Endothelial cell of umbilical vein (primary cell): ENCODE measurements at regions not wholly inside any gene's neighbourhood (a gene's known extent, or its start where the extent isn't known, plus 50 kb on each side); places are given as distances from the start of the nearest gene placed in this dataset.

Source experiments
- BruUV-seq: library from RNA; stranded (reverse); fragments of 400-500 nt; replicated peaks from 2 replicates; lab custom pipeline; 2021; lab: Mats Ljungman, UMichigan
- CTCF ChIA-PET: fragments of 300-600, 350-600 bp; sonication (Branson Sonifier 250); formaldehyde crosslinking; loops from one replicate; lab custom pipeline; 2021; ENCODE audit warnings: antibody characterized with exemption, inconsistent platforms; lab: Charles Lee
- POLR2A ChIA-PET: fragments of 300-600, 350-600 bp; sonication (Branson Sonifier 250); formaldehyde crosslinking; loops from one replicate; lab custom pipeline; 2021; ENCODE audit warnings: antibody characterized with exemption, inconsistent platforms; lab: Charles Lee
- DNase-seq: peaks from one replicate; pipeline ENCODE4 v3.0.0-alpha.2; 2011; ENCODE audit warnings: low read depth, low spot score
- FAIRE-seq: peaks from 2 replicates; lab custom pipeline; 2011; peaks lifted over from hg19 to GRCh38; lab: Jason Lieb, UNC
- H2AFZ ChIP-seq: 2 replicates; pipeline ENCODE4 v1.6.0; 2012; ENCODE audit warnings: low read depth, low read length, control low read depth, inconsistent platforms
- H3K27ac ChIP-seq: 2 replicates; pipeline ENCODE4 v1.5.1; 2011; ENCODE audit warnings: low read depth, mild to moderate bottlenecking, control low read depth, low read length, moderate library complexity; ENCODE audit not compliant: insufficient read depth
- H3K27me3 ChIP-seq, 2 experiments: 2 replicates each; pipeline versions ENCODE4 v1.6.0 to v1.6.1; 2011; ENCODE audit warnings: low read length in 2 of 2, mixed read lengths in 1 of 2; ENCODE audit not compliant: control insufficient read depth in 2 of 2, insufficient read depth in 2 of 2
- H3K36me3 ChIP-seq, 2 experiments: 2 replicates in 1 of 2; 3 replicates in 1 of 2; pipeline ENCODE4 v1.5.1; 2011; ENCODE audit warnings: low read length in 2 of 2, mild to moderate bottlenecking in 1 of 2, moderate library complexity in 1 of 2; ENCODE audit not compliant: control insufficient read depth in 2 of 2, insufficient read depth in 2 of 2; ENCODE audit errors: extremely low read depth in 1 of 2
- H3K4me1 ChIP-seq: 3 replicates; pipeline ENCODE4 v1.5.1; 2011; ENCODE audit warnings: mild to moderate bottlenecking, low read length; ENCODE audit not compliant: control insufficient read depth, insufficient read depth; ENCODE audit errors: extremely low read depth
- H3K4me2 ChIP-seq: 2 replicates; pipeline ENCODE4 v1.6.1; 2011; ENCODE audit warnings: low read length, control low read depth, mixed read lengths; ENCODE audit not compliant: insufficient read depth
- H3K4me3 ChIP-seq, 3 experiments: fragments of 200-600 bp in 1 of 3; sonication (generic), shearing (Covaris generic) in 1 of 3; replicated peaks in 1 of 3; 2 replicates each; pipeline ENCODE4 v1.5.1; 2011 to 2016; ENCODE audit warnings: control low read depth in 3 of 3, low read length in 3 of 3, mild to moderate bottlenecking in 2 of 3, inconsistent platforms in 1 of 3, low read depth in 1 of 3, moderate library complexity in 1 of 3; ENCODE audit not compliant: insufficient read depth in 1 of 3
- H3K79me2 ChIP-seq: 2 replicates; pipeline ENCODE4 v1.6.0; 2012; ENCODE audit warnings: low read length, inconsistent platforms; ENCODE audit not compliant: control insufficient read depth, insufficient read depth
- H3K9ac ChIP-seq: replicated peaks from 2 replicates; pipeline ENCODE3; 2011; ENCODE audit warnings: low read length, control low read depth; ENCODE audit not compliant: insufficient read depth; ENCODE audit errors: extremely low read depth
- H3K9me1 ChIP-seq: replicated peaks from 3 replicates; pipeline ENCODE4 v1.6.0; 2011; ENCODE audit warnings: mild to moderate bottlenecking, low read length; ENCODE audit not compliant: control insufficient read depth, insufficient read depth; ENCODE audit errors: extremely low read depth
- H3K9me3 ChIP-seq: replicated peaks from 2 replicates; pipeline ENCODE4 v1.5.1; 2012; ENCODE audit warnings: low read length, inconsistent platforms; ENCODE audit not compliant: control insufficient read depth, insufficient read depth
- H4K20me1 ChIP-seq: replicated peaks from 2 replicates; pipeline ENCODE3; 2011; ENCODE audit warnings: mild to moderate bottlenecking, low read length; ENCODE audit not compliant: control insufficient read depth, insufficient read depth; ENCODE audit errors: extremely low read depth
- CTCF ChIP-seq, 2 donors: IDR thresholded peaks; 1 replicate in 1 of 2; 2 replicates in 1 of 2; pipeline ENCODE4 v1.5.1; 2011; ENCODE audit warnings: low read length in 2 of 2, mild to moderate bottlenecking in 2 of 2, moderate library complexity in 2 of 2, control low read depth in 1 of 2, inconsistent platforms in 1 of 2, low read depth in 1 of 2; ENCODE audit not compliant: insufficient read depth in 1 of 2; ENCODE audit errors: extremely low read depth in 1 of 2
- EZH2 ChIP-seq: IDR thresholded peaks from 2 replicates; pipeline ENCODE4 v1.6.1; 2012; ENCODE audit warnings: borderline replicate concordance, low read depth, mild to moderate bottlenecking, moderate library complexity, low read length, inconsistent platforms; ENCODE audit not compliant: severe bottlenecking
- FOS ChIP-seq: IDR thresholded peaks from 2 replicates; pipeline ENCODE4 v1.6.1; 2011; ENCODE audit warnings: mild to moderate bottlenecking, low read length, moderate library complexity, borderline replicate concordance; ENCODE audit not compliant: insufficient read depth
- GATA2 ChIP-seq: IDR thresholded peaks from 2 replicates; pipeline ENCODE4 v1.7.0; 2011; ENCODE audit warnings: low read depth, mild to moderate bottlenecking, moderate library complexity, mixed read lengths, low read length; ENCODE audit not compliant: insufficient read length, insufficient read depth
- JUN ChIP-seq: IDR thresholded peaks from 2 replicates; pipeline ENCODE4 v1.6.1; 2011; ENCODE audit warnings: borderline replicate concordance, low read depth; ENCODE audit not compliant: insufficient read length, insufficient read depth
- MYC ChIP-seq: IDR thresholded peaks from one replicate; pipeline ENCODE4 v1.6.1; 2011; ENCODE audit warnings: mild to moderate bottlenecking, low read depth, low read length
- POLR2A ChIP-seq: IDR thresholded peaks from 2 replicates; pipeline ENCODE4 v1.6.1; 2012; ENCODE audit warnings: low read depth, mild to moderate bottlenecking, control low read depth, low read length
- POLR2AphosphoS5 ChIP-seq: IDR thresholded peaks from 2 replicates; pipeline ENCODE4 v1.6.1; 2012; ENCODE audit warnings: low read depth, mild to moderate bottlenecking, control low read depth, low read length, moderate library complexity; ENCODE audit not compliant: insufficient read depth
- dilution Hi-C: fragments of 300-500 bp; cut with MboI; formaldehyde crosslinking; loops from one replicate; pipeline ENCODE4 v1.15.0; 2019; ENCODE audit warnings: low sequenced_read_pairs; ENCODE audit not compliant: extremely low pct_ligation_motif_present
- intact Hi-C: fragments of 100-400 bp; cut with micrococcal nuclease; formaldehyde crosslinking; loops from one replicate; pipeline ENCODE4 v1.10.0; 2022
- TF ChIP-seq, protein P1 (sequence below): IDR thresholded peaks from 2 replicates; pipeline ENCODE4 v1.6.1; 2011; ENCODE audit not compliant: insufficient read depth, insufficient read length

DNA sequence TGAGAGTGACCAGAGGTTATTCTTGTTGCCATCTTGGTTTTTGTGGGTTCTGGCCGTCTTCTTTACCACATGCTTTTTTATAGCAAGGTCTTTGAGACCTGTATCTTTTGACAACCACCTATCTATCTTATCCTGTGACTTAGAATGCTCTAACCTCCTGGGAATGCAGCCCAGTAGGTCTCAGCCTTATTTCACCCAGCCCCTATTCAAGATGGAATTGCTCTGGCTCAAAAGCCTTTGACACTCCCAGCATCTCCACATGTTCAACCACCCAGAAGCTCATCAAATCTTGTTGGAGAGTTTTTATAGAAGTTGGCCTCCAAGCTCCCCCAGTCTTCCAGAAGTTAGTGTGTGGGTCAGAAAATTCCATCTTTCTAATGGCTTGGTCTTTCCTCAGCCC lies 464.3 kb upstream of the NRP1 start:
- ChIA-PET POLR2A (no interaction called here), CTCF (interaction anchor here (1.3 kb wide), 1 partner anchor 28 kb away, joined by 3 read pairs; no protein-coding TSS in a partner anchor)
- FAIRE-seq (no peak), DNase-seq (no peak)
- Histone ChIP-seq H3K9me3 (no peaks in the 10 kb centered on the region), H3K27ac (no peak overlapping the region), H3K4me2 (no peak overlapping the region), H3K4me1 (peaks cover 7% of the 10 kb centered on the region), H3K36me3 (no peaks in the 10 kb centered on the region), H4K20me1 (no peaks in the 10 kb centered on the region), H3K4me3 (no peak overlapping the region), H3K9me1 (no peaks in the 10 kb centered on the region), H2AFZ (no peak overlapping the region), H3K79me2 (no peaks in the 10 kb centered on the region), H3K9ac (no peak overlapping the region), H3K27me3 (peaks cover 0 to 2% of the 10 kb centered on the region in 2 experiments)
- dilution Hi-C loops (no loop called here), intact Hi-C loops (no loop called here)
- no peak for TF ChIP-seq MYC
- TF ChIP-seq, protein P1, sequence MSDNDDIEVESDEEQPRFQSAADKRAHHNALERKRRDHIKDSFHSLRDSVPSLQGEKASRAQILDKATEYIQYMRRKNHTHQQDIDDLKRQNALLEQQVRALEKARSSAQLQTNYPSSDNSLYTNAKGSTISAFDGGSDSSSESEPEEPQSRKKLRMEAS, result no peak
- TF ChIP-seq FOS, result no peak
- TF ChIP-seq POLR2AphosphoS5, result no peak
- no peak for TF ChIP-seq POLR2A
- TF ChIP-seq JUN, result no peak
- no peak for TF ChIP-seq CTCF (IDR thresholded peaks at IDR 0.05; ENCODE audit: extremely low read depth in 1 of 2, insufficient read depth in 1 of 2, low read depth in 1 of 2, low read length in 2 of 2)
- no peak for TF ChIP-seq EZH2
- TF ChIP-seq GATA2, result no peak
- no TSS peak for BruUV-seq
